GM04504 (cell line): ENCODE measurements at regions not wholly inside any gene's neighbourhood (a gene's known extent, or its start where the extent isn't known, plus 50 kb on each side); places are given as distances from the start of the nearest gene placed in this dataset.
A peak's percentile ranks its signal among the peaks of the same experiment; 100 is the strongest.
"Not testable (repeated sequence)": the region's sequence is repeated elsewhere in the genome, so short reads cannot be mapped to it uniquely, and the experiment has no call there.

Source experiments
- DNase-seq: peaks from one replicate; pipeline ENCODE4 v3.0.0-alpha.2; 2012; ENCODE audit warnings: low read depth

GRCh38 chr10:30697806-30698205 lies 68.3 kb upstream of the LYZL2 start:
- DNase-seq = no peak

- not testable (repeated sequence) for DNase-seq
Measured at GRCh38 chr10:30697221-30697620, 67.7 kb upstream of the LYZL2 start.

DNA sequence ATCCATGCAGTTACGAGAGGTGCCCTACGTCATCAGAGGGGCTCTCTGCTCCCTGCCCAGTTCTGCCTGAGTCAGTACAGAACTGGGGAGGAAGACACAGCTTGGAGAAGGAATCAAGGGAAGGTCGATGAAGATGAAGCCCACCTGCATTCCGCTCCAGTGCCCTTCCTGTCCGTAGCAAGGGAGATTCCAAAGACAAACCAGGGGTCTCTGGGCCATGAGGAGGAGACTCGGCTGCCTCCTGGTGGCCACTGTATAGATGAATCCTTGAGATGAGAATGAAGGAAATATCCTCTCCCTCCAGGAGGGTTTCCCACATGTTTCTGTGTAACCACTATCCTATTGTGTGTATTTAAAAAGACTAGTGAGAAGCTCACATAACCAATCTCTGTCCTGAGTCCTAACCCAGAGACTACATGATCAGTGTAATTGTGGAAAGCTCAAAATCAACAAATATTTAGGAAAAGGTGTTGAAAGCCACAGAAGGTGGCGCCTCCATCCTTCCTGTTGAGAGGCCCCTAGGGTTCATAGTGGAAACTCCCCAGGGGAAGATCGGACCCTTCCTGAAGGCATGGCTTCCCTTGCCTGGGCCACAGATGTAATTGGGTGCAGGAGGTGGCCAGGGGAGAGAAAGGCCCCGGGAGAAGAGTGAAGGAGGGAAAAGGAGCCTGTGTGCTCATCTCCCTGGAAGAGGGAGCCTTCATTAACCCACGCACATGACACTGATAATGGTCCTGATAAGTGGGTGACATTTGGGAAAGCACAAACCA lies 67.0 kb upstream of the LYZL2 start:
- not testable (repeated sequence) for DNase-seq

- DNase-seq = not testable (repeated sequence)
Measured at GRCh38 chr10:30695481-30696236, 66.1 kb upstream of the LYZL2 start.

- DNase-seq = no peak
Measured at GRCh38 chr10:30694518-30695228, 65.1 kb upstream of the LYZL2 start.

DNA sequence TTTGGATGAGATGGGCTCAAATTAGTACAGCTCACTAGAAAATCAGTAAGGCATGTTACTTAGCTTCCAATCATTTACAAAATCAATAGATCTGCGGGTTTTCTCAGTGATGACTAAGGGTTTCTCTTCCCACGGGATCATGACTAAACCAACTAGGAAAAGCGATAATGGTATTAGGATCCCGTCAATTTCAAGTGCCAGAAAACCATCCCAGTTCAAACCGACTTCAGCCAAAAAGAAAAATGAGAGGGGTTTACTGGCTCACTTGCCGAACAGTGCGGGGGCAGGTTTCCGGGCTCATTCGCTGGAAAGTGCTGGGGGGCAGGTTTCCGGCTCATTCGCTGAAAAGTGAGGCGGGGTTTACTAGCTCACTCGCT lies 62.1 kb upstream of the LYZL2 start:
- peak; percentile 70 for DNase-seq

- not testable (repeated sequence) for DNase-seq
Measured at GRCh38 chr10:30690948-30691638, 61.5 kb upstream of the LYZL2 start.

- no peak for DNase-seq
Measured at GRCh38 chr10:30688456-30688855, 58.9 kb upstream of the LYZL2 start.

GRCh38 chr10:30687698-30688213 lies 58.2 kb upstream of the LYZL2 start:
- peak; percentile 53 for DNase-seq

GRCh38 chr10:30686708-30687107 lies 57.2 kb upstream of the LYZL2 start:
- no peak for DNase-seq

DNA sequence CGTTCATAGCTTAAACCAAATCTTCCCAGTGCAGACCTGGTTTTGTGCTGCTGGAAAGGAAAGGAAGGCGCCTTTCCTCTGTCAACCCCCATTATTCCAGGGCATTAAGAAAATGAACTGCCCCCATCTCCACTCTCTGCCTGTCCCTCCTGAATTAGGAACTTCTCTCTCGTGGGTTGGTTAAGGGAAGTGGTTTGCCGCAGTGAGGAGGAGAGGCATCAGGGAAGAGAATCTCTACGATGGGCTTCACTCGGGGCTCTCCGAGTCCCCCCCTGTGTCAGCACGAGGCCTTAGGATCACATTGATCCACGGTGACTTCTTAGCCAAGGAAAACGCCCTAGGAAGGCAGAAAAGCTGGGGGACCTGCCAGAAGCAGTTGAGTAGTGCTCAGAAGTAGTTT lies 53.9 kb upstream of the LYZL2 start:
- no peak for DNase-seq

DNA sequence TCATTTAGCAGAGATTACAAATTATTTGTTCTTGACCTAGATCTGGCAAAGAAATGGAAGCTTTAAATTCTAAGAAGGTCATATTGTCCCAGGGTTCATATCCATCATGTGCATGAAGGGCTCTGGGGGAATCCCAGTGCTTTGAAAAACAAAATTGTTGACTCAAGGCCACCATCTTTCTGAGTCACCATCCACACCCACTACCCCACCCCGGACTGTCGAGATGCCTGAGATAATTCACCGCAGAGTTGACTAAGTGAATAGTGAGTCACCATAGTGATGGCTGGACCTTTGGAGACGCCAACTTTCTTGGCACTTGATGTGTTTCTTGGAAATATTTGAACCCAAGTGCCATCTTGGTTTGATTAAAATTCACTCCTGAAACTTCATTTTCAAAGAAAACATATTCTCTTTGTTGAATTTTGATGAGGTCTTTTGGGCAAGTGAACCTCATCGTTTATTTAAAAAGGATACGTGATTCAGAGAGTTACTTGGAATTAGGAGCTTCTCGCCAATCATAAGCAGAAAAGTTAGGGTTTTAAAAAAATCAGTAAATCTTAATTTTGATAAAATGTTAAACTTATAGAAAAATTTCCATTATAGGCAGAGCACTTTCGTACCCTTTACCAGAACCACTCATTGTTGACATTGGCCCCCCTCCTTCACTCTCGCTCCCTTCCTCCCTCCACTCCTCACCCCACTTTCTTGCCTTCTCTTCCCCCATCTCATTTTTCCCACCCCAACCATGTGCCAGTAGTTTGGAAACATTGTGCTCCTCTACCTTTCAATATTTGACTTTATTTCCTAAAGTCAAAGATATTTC lies 53.0 kb upstream of the LYZL2 start:
- peak; percentile 84 for DNase-seq

GRCh38 chr10:30680908-30681307 lies 51.4 kb upstream of the LYZL2 start:
- no peak for DNase-seq
